ENCODE measurements at regions not wholly inside any gene's neighbourhood (a gene's known extent, or its start where the extent isn't known, plus 50 kb on each side); places are given as distances from the start of the nearest gene placed in this dataset.

DNA sequence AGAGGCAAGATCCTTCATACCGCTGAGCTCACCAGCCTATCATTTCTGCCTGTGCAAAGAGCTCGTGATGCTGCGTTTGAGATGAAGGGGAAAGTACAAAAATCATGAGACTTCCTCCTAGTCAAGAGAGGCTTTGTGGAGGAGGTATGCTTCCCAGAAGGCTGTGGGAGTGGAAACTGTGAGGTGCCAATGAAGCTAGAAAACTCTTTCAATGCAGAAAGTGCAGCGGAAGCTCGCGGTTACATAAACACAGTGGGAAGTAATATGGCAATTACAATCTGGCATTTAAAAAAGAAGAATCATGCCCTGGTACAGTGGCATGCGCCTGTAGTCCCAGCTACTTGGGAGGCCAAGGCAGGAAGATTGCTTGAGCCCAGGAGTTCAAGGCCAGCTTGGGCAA, 134.8 kb downstream of the EHF start:
- intact Hi-C loops (cut with DNase I) = no loop called here
- H3K4me3 ChIP-seq = no peak overlapping the region
- ATAC-seq (no peak), DNase-seq (no peak)
- H3K27ac ChIP-seq = no peak overlapping the region
- no peaks in the 10 kb centered on the region for H3K27me3 ChIP-seq
- TF ChIP-seq, protein P1, sequence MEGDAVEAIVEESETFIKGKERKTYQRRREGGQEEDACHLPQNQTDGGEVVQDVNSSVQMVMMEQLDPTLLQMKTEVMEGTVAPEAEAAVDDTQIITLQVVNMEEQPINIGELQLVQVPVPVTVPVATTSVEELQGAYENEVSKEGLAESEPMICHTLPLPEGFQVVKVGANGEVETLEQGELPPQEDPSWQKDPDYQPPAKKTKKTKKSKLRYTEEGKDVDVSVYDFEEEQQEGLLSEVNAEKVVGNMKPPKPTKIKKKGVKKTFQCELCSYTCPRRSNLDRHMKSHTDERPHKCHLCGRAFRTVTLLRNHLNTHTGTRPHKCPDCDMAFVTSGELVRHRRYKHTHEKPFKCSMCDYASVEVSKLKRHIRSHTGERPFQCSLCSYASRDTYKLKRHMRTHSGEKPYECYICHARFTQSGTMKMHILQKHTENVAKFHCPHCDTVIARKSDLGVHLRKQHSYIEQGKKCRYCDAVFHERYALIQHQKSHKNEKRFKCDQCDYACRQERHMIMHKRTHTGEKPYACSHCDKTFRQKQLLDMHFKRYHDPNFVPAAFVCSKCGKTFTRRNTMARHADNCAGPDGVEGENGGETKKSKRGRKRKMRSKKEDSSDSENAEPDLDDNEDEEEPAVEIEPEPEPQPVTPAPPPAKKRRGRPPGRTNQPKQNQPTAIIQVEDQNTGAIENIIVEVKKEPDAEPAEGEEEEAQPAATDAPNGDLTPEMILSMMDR (IDR thresholded peaks at IDR 0.05) = no peak
- H3K9me3 ChIP-seq = no peaks in the 10 kb centered on the region
- no peaks in the 10 kb centered on the region for H3K36me3 ChIP-seq
- no peaks in the 10 kb centered on the region for H3K4me1 ChIP-seq

DNA sequence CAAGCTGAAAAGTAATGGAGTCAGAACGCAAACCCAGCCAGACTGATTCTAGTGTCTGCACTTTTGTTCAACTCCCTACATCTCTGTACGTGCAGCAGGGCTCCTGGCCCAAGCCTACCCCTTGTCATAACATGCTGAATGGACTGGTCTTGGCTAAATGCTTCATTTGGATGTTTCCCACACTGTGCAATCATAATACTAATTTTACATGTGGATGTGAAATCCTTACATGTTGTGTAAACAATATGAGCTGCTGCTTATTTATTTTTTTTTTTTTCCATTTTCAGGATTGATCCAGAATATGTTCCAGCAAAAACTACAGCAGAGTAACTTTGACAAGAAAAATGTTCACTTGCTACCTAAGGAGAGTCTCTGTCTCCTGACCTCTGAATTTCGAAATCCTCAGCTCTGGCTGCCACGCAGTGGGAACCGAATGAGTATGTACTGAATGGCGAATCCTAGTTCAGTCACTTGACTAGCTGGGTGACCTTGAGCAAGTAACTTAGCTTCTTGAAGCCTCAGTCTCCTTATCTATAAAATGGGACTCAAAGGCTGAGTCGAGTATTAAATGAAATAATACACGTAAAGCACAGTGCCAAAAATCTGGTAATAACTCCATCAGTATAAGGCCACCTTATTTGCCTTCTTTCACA, 133.4 kb downstream of the EHF start:
- ATAC-seq (no peak), DNase-seq (peak in 1 of 4 donors; percentile 52)
- Histone ChIP-seq H3K9me3 (no peaks in the 10 kb centered on the region), H3K27me3 (no peaks in the 10 kb centered on the region), H3K4me3 (no peak overlapping the region), H3K36me3 (no peaks in the 10 kb centered on the region), H3K27ac (no peak overlapping the region), H3K4me1 (no peaks in the 10 kb centered on the region)
- intact Hi-C loops (cut with DNase I) = no loop called here
- TF ChIP-seq, protein P1 (IDR thresholded peaks at IDR 0.05) = no peak

DNA sequence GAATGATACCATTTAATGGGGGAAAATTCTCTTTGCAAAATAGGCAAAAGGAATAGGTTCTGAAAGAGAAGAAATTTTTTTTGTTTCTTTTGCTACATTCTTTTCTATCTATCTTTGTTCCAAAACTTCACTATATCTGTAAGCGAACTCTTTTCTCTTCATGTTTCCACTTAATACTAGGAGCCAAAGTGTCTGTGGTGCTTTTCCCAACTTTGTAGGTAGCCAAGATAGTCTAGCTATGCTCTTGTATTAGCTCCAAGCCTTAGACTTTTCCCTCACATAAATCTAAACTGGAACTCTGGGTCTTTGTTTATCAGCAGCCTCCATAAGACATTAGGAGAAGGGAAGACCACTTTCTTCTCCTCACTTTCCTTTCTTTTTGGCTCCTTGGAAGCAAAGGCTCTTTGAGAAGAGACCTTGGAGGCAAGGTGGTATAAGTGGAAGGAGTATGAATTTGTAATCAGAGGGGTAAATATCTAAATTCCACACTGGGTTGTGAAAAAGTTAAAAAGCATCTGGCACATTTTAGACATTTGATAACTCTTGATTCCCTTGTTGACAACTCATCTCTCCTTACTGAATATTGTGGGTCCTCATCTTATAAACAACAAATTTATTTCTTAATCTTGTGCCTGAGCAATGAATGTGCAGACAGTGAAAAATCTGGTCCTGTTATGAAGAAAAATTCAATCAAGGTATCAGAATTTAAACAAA, 130.0 kb downstream of the EHF start:
- Histone ChIP-seq H3K4me1 (no peaks in the 10 kb centered on the region), H3K27ac (peak overlapping the region in 1 of 2 donors; percentile 45), H3K27me3 (no peaks in the 10 kb centered on the region), H3K36me3 (no peaks in the 10 kb centered on the region), H3K4me3 (no peak overlapping the region), H3K9me3 (no peaks in the 10 kb centered on the region)
- TF ChIP-seq, protein P1 (IDR thresholded peaks at IDR 0.05) = no peak
- DNase-seq (no peak), ATAC-seq (no peak)
- intact Hi-C loops (cut with DNase I) = no loop called here

DNA sequence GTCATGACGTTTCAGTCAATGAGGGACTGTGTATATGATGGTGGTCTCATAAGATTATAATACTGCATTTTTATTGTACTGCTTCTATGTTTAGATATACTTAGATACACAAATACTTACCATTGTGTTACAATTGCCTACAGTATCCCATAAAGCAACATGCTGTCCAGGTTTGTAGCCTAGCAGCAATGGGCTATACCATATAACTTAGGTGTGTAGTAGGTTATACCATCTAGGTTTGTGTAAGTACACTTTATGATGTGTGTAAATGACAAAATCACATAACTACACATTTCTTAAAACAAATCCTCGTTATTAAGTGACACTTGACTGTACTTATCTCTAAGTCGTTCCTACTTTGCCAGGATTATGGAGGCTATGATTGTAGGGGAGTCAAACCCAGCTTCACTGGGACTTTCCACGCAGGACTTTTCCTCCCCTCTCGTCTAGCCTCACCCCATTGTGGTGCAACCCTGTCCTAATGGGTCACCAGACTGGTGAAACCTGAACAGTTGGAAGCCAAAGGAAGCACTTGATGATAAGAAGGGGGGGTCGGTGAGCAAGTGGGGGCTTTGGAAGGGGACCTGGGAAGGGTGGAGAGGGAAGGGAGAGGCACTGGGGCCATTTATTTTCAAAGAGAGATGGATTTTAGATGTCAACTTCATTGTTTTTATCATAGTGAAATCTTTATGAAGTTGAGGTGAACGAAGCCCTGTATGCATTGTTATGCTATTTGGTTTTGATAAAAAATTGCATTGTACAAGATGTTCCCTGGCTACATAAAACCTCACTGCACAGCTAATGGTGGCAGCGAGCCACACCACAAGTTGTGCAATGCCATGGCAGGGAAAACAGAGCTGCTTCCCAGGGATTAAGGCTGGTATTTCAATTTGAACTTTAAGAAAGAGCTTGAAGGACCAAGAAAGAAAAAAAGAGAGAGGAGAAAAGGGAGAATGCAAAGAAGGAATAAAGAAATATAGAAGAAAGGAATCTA, 129.1 kb downstream of the EHF start:
- no peaks in the 10 kb centered on the region for H3K4me1 ChIP-seq
- ATAC-seq = peak; percentile 83
- H3K27ac ChIP-seq = peak overlapping the region; percentile 40 to 45
- H3K36me3 ChIP-seq = no peaks in the 10 kb centered on the region
- peak in 3 of 4 donors; percentile 67 to 86 (median 72) for DNase-seq
- TF ChIP-seq, protein P1 (IDR thresholded peaks at IDR 0.05) = no peak
- intact Hi-C loops (cut with DNase I) = no loop called here
- H3K9me3 ChIP-seq = no peaks in the 10 kb centered on the region
- no peaks in the 10 kb centered on the region for H3K27me3 ChIP-seq
- H3K4me3 ChIP-seq = no peak overlapping the region
